ENCODE measurements at regions not wholly inside any gene's neighbourhood (a gene's known extent, or its start where the extent isn't known, plus 50 kb on each side); places are given as distances from the start of the nearest gene placed in this dataset.

- no peaks in the 10 kb centered on the region for H3K4me1 ChIP-seq (ENCODE audit: insufficient read depth, low read length)
- H3K36me3 ChIP-seq (ENCODE audit: insufficient read depth, low read length), result no peaks in the 10 kb centered on the region
- ChIA-PET POLR2A (no interaction called here), CTCF (no interaction called here)
- H3K27ac Mint-ChIP-seq, result no peak overlapping the region
- intact Hi-C loops (cut with DNase I, micrococcal nuclease), result no loop called here
- H3K4me1 Mint-ChIP-seq (ENCODE audit: low read depth), result no peaks in the 10 kb centered on the region
- H3K27me3 ChIP-seq (ENCODE audit: control insufficient read depth in 1 of 2, insufficient read depth in 2 of 2, low read length in 2 of 2), result no peaks in the 10 kb centered on the region
- H3K27me3 Mint-ChIP-seq, result peaks cover 8% of the 10 kb centered on the region
- H3K36me3 Mint-ChIP-seq (ENCODE audit: low read depth), result no peaks in the 10 kb centered on the region
- DNase-seq (no peak), ATAC-seq (ENCODE audit: poor library complexity) (no peak)
- H3K4me3 ChIP-seq (ENCODE audit: low read length), result no peak overlapping the region
- H3K27ac ChIP-seq (ENCODE audit: low read depth in 1 of 2, low read length in 2 of 2), result no peak overlapping the region
- H3K9me3 ChIP-seq (ENCODE audit: control insufficient read depth in 1 of 2, insufficient read depth in 1 of 2, low read length in 2 of 2), result no peaks in the 10 kb centered on the region
- no peak overlapping the region for H3K4me3 Mint-ChIP-seq
- TF ChIP-seq, protein P1, sequence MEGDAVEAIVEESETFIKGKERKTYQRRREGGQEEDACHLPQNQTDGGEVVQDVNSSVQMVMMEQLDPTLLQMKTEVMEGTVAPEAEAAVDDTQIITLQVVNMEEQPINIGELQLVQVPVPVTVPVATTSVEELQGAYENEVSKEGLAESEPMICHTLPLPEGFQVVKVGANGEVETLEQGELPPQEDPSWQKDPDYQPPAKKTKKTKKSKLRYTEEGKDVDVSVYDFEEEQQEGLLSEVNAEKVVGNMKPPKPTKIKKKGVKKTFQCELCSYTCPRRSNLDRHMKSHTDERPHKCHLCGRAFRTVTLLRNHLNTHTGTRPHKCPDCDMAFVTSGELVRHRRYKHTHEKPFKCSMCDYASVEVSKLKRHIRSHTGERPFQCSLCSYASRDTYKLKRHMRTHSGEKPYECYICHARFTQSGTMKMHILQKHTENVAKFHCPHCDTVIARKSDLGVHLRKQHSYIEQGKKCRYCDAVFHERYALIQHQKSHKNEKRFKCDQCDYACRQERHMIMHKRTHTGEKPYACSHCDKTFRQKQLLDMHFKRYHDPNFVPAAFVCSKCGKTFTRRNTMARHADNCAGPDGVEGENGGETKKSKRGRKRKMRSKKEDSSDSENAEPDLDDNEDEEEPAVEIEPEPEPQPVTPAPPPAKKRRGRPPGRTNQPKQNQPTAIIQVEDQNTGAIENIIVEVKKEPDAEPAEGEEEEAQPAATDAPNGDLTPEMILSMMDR (IDR thresholded peaks at IDR 0.05), result no peak
- no peaks in the 10 kb centered on the region for H3K9me3 Mint-ChIP-seq
Observed at GRCh38 chr10:43968961-43969360, 320.3 kb upstream of the ZNF32 start.

- Mint-ChIP-seq H3K36me3 (ENCODE audit: low read depth) (no peaks in the 10 kb centered on the region), H3K27ac (no peak overlapping the region), H3K27me3 (peaks cover 8% of the 10 kb centered on the region), H3K4me1 (ENCODE audit: low read depth) (no peaks in the 10 kb centered on the region), H3K4me3 (no peak overlapping the region), H3K9me3 (no peaks in the 10 kb centered on the region)
- Histone ChIP-seq H3K9me3 (ENCODE audit: control insufficient read depth in 1 of 2, insufficient read depth in 1 of 2, low read length in 2 of 2) (no peaks in the 10 kb centered on the region), H3K36me3 (ENCODE audit: insufficient read depth, low read length) (no peaks in the 10 kb centered on the region), H3K4me3 (ENCODE audit: low read length) (no peak overlapping the region), H3K27me3 (ENCODE audit: control insufficient read depth in 1 of 2, insufficient read depth in 2 of 2, low read length in 2 of 2) (no peaks in the 10 kb centered on the region), H3K4me1 (ENCODE audit: insufficient read depth, low read length) (no peaks in the 10 kb centered on the region), H3K27ac (ENCODE audit: low read depth in 1 of 2, low read length in 2 of 2) (no peak overlapping the region)
- intact Hi-C loops (cut with DNase I, micrococcal nuclease), result no loop called here
- TF ChIP-seq, protein P1 (IDR thresholded peaks at IDR 0.05), result no peak
- POLR2A ChIA-PET, result no interaction called here
- CTCF ChIA-PET, result no interaction called here
- ATAC-seq (ENCODE audit: poor library complexity), result no peak
- no peak for DNase-seq
Observed at GRCh38 chr10:43968076-43968475, 319.4 kb upstream of the ZNF32 start.

DNA sequence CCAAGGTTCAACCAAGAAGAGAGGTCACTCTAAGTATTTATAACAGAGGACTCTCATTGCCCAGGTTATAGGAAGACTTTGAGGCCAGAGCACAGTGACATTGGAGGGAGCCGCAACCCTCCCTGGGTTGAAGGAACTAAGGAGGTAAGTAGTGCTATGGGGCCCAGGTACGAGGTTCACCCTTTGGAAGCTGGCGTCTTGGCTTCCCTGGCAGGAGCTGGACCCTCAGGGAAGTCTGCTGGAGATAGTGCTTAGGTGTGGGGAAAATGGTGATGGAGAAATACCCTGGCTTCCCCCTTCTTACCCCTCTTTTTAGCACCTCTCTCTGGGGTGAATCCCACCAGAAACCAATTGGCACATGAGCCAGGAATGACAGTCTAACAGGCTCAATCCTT lies 317.9 kb upstream of the ZNF32 start:
- no peaks in the 10 kb centered on the region for H3K9me3 Mint-ChIP-seq
- CTCF ChIA-PET, result no interaction called here
- intact Hi-C loops (cut with DNase I, micrococcal nuclease), result no loop called here

More for the DNA sequence above, 317.9 kb upstream of the ZNF32 start:
- TF ChIP-seq, protein P1 (IDR thresholded peaks at IDR 0.05), result no peak
- H3K4me1 Mint-ChIP-seq (ENCODE audit: low read depth), result no peaks in the 10 kb centered on the region
- H3K36me3 Mint-ChIP-seq (ENCODE audit: low read depth), result no peaks in the 10 kb centered on the region
- H3K27ac ChIP-seq (ENCODE audit: low read depth in 1 of 2, low read length in 2 of 2), result no peak overlapping the region
- H3K36me3 ChIP-seq (ENCODE audit: insufficient read depth, low read length), result no peaks in the 10 kb centered on the region
- POLR2A ChIA-PET, result no interaction called here
- ATAC-seq (ENCODE audit: poor library complexity) (no peak), DNase-seq (no peak)
- no peak overlapping the region for H3K4me3 Mint-ChIP-seq
- no peak overlapping the region for H3K27ac Mint-ChIP-seq
- H3K27me3 ChIP-seq (ENCODE audit: control insufficient read depth in 1 of 2, insufficient read depth in 2 of 2, low read length in 2 of 2), result no peaks in the 10 kb centered on the region
- no peak overlapping the region for H3K4me3 ChIP-seq (ENCODE audit: low read length)
- no peaks in the 10 kb centered on the region for H3K4me1 ChIP-seq (ENCODE audit: insufficient read depth, low read length)
- H3K9me3 ChIP-seq (ENCODE audit: control insufficient read depth in 1 of 2, insufficient read depth in 1 of 2, low read length in 2 of 2), result no peaks in the 10 kb centered on the region
- H3K27me3 Mint-ChIP-seq, result peaks cover 8% of the 10 kb centered on the region

Measured in CD4-positive, alpha-beta T cell (primary cell).